B cell (primary cell): ENCODE measurements at regions not wholly inside any gene's neighbourhood (a gene's known extent, or its start where the extent isn't known, plus 50 kb on each side); places are given as distances from the start of the nearest gene placed in this dataset.

Experiments
- ATAC-seq: fragments of 200-7000 bp; cut with Tn5 transposase; one replicate; pipeline ENCODE4 v1.10.0; 2021; ENCODE audit warnings: low read depth, mild to moderate bottlenecking, moderate number of reproducible peaks, moderate library complexity
- CTCF ChIA-PET: fragments of 350-600 bp; sonication (Branson Sonifier 250); formaldehyde crosslinking; loops from one replicate; lab custom pipeline; 2021; ENCODE audit warnings: antibody characterized with exemption, inconsistent platforms; lab: Charles Lee
- POLR2A ChIA-PET: fragments of 350-600 bp; sonication (Branson Sonifier 250); formaldehyde crosslinking; loops from one replicate; lab custom pipeline; 2021; ENCODE audit warnings: antibody characterized with exemption; lab: Charles Lee
- DNase-seq: peaks from one replicate; pipeline ENCODE4 v3.0.0; 2013
- H2AFZ ChIP-seq: 2 replicates; pipeline ENCODE4 v1.6.1; 2012; ENCODE audit warnings: mild to moderate bottlenecking, low read depth, low read length; ENCODE audit not compliant: insufficient read depth, poor library complexity, severe bottlenecking
- H3K27ac ChIP-seq, 2 donors: 1 replicate in 1 of 2; 2 replicates in 1 of 2; pipeline ENCODE4 v1.5.1; 2012 to 2013; ENCODE audit warnings: low read length in 2 of 2, mild to moderate bottlenecking in 2 of 2, moderate library complexity in 1 of 2
- H3K27me3 ChIP-seq, 4 experiments: fragments of 200-600 bp in 1 of 4; sonication (generic) in 1 of 4; replicated peaks in 1 of 4; 1 replicate in 2 of 4; 2 replicates in 2 of 4; pipeline versions ENCODE4 v1.6.1 to v1.7.0; 2013 to 2016; ENCODE audit warnings: low read length in 3 of 4, mild to moderate bottlenecking in 2 of 4, mixed read lengths in 1 of 4, moderate library complexity in 1 of 4; ENCODE audit not compliant: insufficient read depth in 4 of 4, control insufficient read depth in 3 of 4; ENCODE audit errors: control extremely low read depth in 1 of 4
- H3K36me3 ChIP-seq, 2 experiments: replicated peaks in 1 of 2; 1 replicate in 1 of 2; 2 replicates in 1 of 2; pipeline versions ENCODE4 v1.6.1 to v1.7.1; 2013; ENCODE audit warnings: low read length in 1 of 2; ENCODE audit not compliant: insufficient read depth in 2 of 2, control insufficient read depth in 1 of 2; ENCODE audit errors: control extremely low read depth in 1 of 2, extremely low read depth in 1 of 2
- H3K4me1 ChIP-seq, 2 donors: fragments of 200-600 bp in 1 of 2; sonication (generic) in 1 of 2; 1 replicate in 1 of 2; 2 replicates in 1 of 2; pipeline versions ENCODE4 v1.5.1 to v1.6.1; 2013 to 2017; ENCODE audit warnings: low read length in 2 of 2; ENCODE audit not compliant: control insufficient read depth in 2 of 2, insufficient read depth in 2 of 2
- H3K4me2 ChIP-seq: replicated peaks from 2 replicates; pipeline ENCODE3; 2012; ENCODE audit warnings: mild to moderate bottlenecking, low read depth, low read length; ENCODE audit not compliant: poor library complexity, severe bottlenecking
- H3K4me3 ChIP-seq, 5 experiments: fragments of 200-600 bp in 1 of 5; sonication (generic) in 1 of 5; 1 replicate in 3 of 5; 2 replicates in 2 of 5; pipeline versions ENCODE4 v1.5.1 to v1.7.0; 2011 to 2016; ENCODE audit warnings: low read length in 4 of 5, mild to moderate bottlenecking in 4 of 5, low read depth in 2 of 5, control low read depth in 1 of 5, moderate library complexity in 1 of 5; ENCODE audit not compliant: insufficient read depth in 1 of 5; ENCODE audit errors: control extremely low read depth in 1 of 5, extremely low read depth in 1 of 5
- H3K79me2 ChIP-seq: fragments of 200-600 bp; sonication (generic); one replicate; pipeline ENCODE4 v1.6.0; 2016; ENCODE audit warnings: low read length; ENCODE audit not compliant: control insufficient read depth, insufficient read depth
- H3K9ac ChIP-seq: fragments of 200-600 bp; sonication (generic); 2 replicates; pipeline ENCODE4 v1.6.1; 2017; ENCODE audit warnings: mild to moderate bottlenecking, low read length, moderate library complexity
- H3K9me3 ChIP-seq, 3 donors: one replicate each; pipeline versions ENCODE4 v1.6.1 to v1.7.1; 2013; ENCODE audit warnings: low read length in 2 of 3; ENCODE audit not compliant: control insufficient read depth in 2 of 3, insufficient read depth in 1 of 3; ENCODE audit errors: control extremely low read depth in 1 of 3
- H4K20me1 ChIP-seq: 2 replicates; pipeline ENCODE4 v1.6.0; 2012; ENCODE audit warnings: mild to moderate bottlenecking, low read length; ENCODE audit not compliant: insufficient read depth, control insufficient read depth, poor library complexity, severe bottlenecking
- H3K27ac Mint-ChIP-seq: one replicate; pipeline ENCODE4 v1.8.0; 2021; ENCODE audit warnings: mixed read lengths
- H3K27me3 Mint-ChIP-seq: one replicate; pipeline ENCODE4 v1.8.0; 2021; ENCODE audit warnings: mixed read lengths
- H3K4me1 Mint-ChIP-seq: one replicate; pipeline ENCODE4 v1.8.0; 2021; ENCODE audit warnings: mixed read lengths
- H3K4me3 Mint-ChIP-seq: one replicate; pipeline ENCODE4 v1.8.0; 2021; ENCODE audit warnings: mixed read lengths
- H3K9me3 Mint-ChIP-seq: one replicate; pipeline ENCODE4 v1.8.0; 2022; ENCODE audit warnings: mixed read lengths; ENCODE audit not compliant: insufficient read depth
- EZH2 ChIP-seq: IDR thresholded peaks from 2 replicates; pipeline ENCODE4 v1.6.1; 2012; ENCODE audit warnings: borderline replicate concordance, low read depth, mild to moderate bottlenecking, moderate library complexity, low read length; ENCODE audit not compliant: insufficient read depth, poor library complexity, severe bottlenecking
- WGBS: methylation state at CpG from one replicate; pipeline ENCODE4 v1.1.5; 2013; ENCODE audit warnings: missing lambda C conversion rate; ENCODE audit not compliant: insufficient coverage; 5-methylcytosine and 5-hydroxymethylcytosine counted together
- intact Hi-C: fragments of 100-400 bp; cut with micrococcal nuclease; formaldehyde crosslinking; loops from one replicate; pipeline ENCODE4 v1.10.0; 2022
- TF ChIP-seq, protein P1 (sequence below): fragments of 200-600 bp; IDR thresholded peaks from one replicate; pipeline ENCODE4 v1.8.0; 2022; ENCODE audit warnings: antibody characterized with exemption, mild to moderate bottlenecking

DNA sequence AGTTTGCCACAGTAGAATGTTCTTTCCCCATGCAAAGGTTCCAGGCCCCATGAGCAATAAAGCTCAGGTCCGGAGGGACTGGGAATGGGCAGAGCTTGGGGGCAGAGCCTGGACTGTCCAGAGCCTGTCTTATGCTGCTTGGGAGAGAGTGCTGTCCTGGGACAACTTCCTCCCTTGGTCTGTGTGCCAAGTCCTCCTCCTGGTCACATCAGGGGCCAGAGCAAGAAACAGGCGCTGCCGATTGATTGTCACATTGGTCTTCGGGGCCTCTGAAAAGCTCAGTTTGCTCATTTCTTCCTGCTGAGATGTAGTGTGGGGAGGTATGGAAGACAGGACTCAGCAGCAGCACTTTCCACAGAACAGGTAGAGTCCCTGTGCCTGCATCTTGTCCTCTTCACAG is 54.0 kb upstream of the FCN1 start:
- TF ChIP-seq, protein P1, sequence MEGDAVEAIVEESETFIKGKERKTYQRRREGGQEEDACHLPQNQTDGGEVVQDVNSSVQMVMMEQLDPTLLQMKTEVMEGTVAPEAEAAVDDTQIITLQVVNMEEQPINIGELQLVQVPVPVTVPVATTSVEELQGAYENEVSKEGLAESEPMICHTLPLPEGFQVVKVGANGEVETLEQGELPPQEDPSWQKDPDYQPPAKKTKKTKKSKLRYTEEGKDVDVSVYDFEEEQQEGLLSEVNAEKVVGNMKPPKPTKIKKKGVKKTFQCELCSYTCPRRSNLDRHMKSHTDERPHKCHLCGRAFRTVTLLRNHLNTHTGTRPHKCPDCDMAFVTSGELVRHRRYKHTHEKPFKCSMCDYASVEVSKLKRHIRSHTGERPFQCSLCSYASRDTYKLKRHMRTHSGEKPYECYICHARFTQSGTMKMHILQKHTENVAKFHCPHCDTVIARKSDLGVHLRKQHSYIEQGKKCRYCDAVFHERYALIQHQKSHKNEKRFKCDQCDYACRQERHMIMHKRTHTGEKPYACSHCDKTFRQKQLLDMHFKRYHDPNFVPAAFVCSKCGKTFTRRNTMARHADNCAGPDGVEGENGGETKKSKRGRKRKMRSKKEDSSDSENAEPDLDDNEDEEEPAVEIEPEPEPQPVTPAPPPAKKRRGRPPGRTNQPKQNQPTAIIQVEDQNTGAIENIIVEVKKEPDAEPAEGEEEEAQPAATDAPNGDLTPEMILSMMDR, result no peak
- no peak for TF ChIP-seq EZH2
- no peaks in the 10 kb centered on the region for H3K4me1 ChIP-seq
- H3K4me1 Mint-ChIP-seq, result no peaks in the 10 kb centered on the region
- no peak overlapping the region for H3K4me2 ChIP-seq
- H3K4me3 ChIP-seq, result no peak overlapping the region
- no peaks in the 10 kb centered on the region for H3K9me3 Mint-ChIP-seq
- no peaks in the 10 kb centered on the region for H4K20me1 ChIP-seq
- CTCF ChIA-PET, result no interaction called here
- no peaks in the 10 kb centered on the region for H3K9me3 ChIP-seq
- no peak for DNase-seq
- no peak overlapping the region for H3K27ac Mint-ChIP-seq
- H3K27me3 Mint-ChIP-seq, result peaks cover 25% of the 10 kb centered on the region
- 100% methylated on average over 1 of the region's 4 CpGs for WGBS
- POLR2A ChIA-PET, result no interaction called here
- H3K27me3 ChIP-seq, result peaks cover 0 to 8% (median 0%) of the 10 kb centered on the region in 4 experiments
- intact Hi-C loops, result no loop called here
- H3K4me3 Mint-ChIP-seq, result no peak overlapping the region
- H3K27ac ChIP-seq, result no peak overlapping the region
- no peak for ATAC-seq
- H2AFZ ChIP-seq, result no peak overlapping the region
- H3K9ac ChIP-seq, result no peak overlapping the region
- H3K36me3 ChIP-seq, result no peaks in the 10 kb centered on the region
- no peaks in the 10 kb centered on the region for H3K79me2 ChIP-seq

DNA sequence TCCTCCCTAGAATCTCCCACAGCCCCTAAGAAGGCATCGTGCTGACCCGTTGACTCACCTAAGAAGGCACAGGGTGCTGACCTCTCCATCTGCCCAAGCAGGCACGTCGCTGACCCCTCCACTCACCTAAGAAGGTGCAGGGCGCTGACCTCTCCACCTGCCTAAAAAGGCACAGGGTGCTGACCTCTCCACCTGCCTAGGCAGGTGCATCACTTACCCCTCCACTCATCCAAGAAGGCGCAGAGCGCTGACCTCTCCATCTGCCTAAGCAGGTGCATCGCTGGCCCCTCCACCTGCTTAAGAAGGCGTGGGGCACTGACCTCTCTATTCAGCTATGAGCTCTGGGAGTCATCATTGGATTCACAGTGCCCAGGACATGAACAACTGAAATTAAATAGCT is 54.4 kb upstream of the FCN1 start:
- no peaks in the 10 kb centered on the region for H3K9me3 Mint-ChIP-seq
- no peaks in the 10 kb centered on the region for H3K4me1 Mint-ChIP-seq
- H4K20me1 ChIP-seq, result no peaks in the 10 kb centered on the region
- H3K36me3 ChIP-seq, result no peaks in the 10 kb centered on the region
- no peaks in the 10 kb centered on the region for H3K79me2 ChIP-seq
- no peak overlapping the region for H2AFZ ChIP-seq
- no peaks in the 10 kb centered on the region for H3K9me3 ChIP-seq
- intact Hi-C loops, result no loop called here
- no peak overlapping the region for H3K4me2 ChIP-seq
- no peak overlapping the region for H3K27ac ChIP-seq
- H3K4me3 ChIP-seq, result no peak overlapping the region
- ATAC-seq (no peak), DNase-seq (no peak)
- TF ChIP-seq, protein P1, result no peak
- no peak for TF ChIP-seq EZH2
- POLR2A ChIA-PET, result no interaction called here
- H3K9ac ChIP-seq, result no peak overlapping the region
- no peak overlapping the region for H3K4me3 Mint-ChIP-seq
- H3K27me3 ChIP-seq, result peaks cover 0 to 5% (median 0%) of the 10 kb centered on the region in 4 experiments
- 94% methylated on average over 7 of the region's 9 CpGs for WGBS
- CTCF ChIA-PET, result no interaction called here
- H3K27ac Mint-ChIP-seq, result no peak overlapping the region
- H3K4me1 ChIP-seq, result no peaks in the 10 kb centered on the region
- H3K27me3 Mint-ChIP-seq, result peaks cover 25% of the 10 kb centered on the region
